PC-9 (cell line): ENCODE measurements at regions not wholly inside any gene's neighbourhood (a gene's known extent, or its start where the extent isn't known, plus 50 kb on each side); places are given as distances from the start of the nearest gene placed in this dataset.

ENCODE experiments used
- EZH2 ChIP-seq: fragments of 200-600 bp; sonication (generic); IDR thresholded peaks from 2 replicates; pipeline ENCODE4 v1.8.0; 2017; ENCODE audit warnings: antibody characterized with exemption, low read depth
- TF ChIP-seq, protein P1 (sequence below): fragments of 200-600 bp; sonication (generic); conservative IDR thresholded peaks from 2 replicates; pipeline ENCODE4 v1.6.1; 2017; ENCODE audit warnings: mixed run types, antibody characterized with exemption, mild to moderate bottlenecking, moderate library complexity

DNA sequence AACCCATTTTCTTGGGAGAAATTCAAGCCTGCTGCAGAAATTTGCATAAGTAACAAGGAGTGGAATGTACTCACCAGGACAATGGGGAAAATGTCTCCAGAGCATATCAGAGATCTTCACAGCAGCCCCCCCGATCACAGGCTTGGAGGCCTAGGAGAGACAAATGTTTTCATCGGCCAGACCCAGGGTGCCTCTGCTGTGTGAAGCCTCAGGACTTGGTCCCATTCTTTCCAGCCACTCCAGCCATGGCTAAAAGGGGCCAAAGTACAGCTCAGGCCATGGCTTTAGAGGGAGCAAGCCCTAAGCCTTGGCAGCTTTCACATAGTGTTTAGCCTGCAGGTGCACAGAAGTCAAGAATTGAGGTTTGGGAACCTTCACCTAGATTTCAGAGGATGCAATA is 1463.0 kb downstream of the HACE1 start:
- TF ChIP-seq, protein P1, sequence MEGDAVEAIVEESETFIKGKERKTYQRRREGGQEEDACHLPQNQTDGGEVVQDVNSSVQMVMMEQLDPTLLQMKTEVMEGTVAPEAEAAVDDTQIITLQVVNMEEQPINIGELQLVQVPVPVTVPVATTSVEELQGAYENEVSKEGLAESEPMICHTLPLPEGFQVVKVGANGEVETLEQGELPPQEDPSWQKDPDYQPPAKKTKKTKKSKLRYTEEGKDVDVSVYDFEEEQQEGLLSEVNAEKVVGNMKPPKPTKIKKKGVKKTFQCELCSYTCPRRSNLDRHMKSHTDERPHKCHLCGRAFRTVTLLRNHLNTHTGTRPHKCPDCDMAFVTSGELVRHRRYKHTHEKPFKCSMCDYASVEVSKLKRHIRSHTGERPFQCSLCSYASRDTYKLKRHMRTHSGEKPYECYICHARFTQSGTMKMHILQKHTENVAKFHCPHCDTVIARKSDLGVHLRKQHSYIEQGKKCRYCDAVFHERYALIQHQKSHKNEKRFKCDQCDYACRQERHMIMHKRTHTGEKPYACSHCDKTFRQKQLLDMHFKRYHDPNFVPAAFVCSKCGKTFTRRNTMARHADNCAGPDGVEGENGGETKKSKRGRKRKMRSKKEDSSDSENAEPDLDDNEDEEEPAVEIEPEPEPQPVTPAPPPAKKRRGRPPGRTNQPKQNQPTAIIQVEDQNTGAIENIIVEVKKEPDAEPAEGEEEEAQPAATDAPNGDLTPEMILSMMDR = no peak
- TF ChIP-seq EZH2 = no peak
